ENCODE measurements at regions not wholly inside any gene's neighbourhood (a gene's known extent, or its start where the extent isn't known, plus 50 kb on each side); places are given as distances from the start of the nearest gene placed in this dataset.

DNA sequence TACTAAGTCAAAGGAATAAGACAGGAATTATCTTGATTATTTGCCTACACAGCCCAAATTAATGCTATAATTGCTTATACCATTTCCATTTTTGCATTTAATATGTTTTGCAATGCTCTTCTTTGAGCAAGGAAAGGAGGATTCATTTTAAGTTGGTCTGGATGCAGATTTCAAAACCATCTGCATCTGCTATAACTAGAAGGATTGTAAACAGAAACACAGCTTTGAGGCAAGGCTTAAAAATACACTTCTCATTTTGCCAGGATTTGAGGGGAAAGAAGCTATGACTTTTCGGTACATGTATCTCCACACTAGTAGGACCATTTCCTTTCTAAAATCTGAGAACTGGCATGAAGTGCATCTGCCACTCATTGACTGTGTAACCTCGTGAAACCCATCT is 95.9 kb upstream of the MTNR1B start:
- TF ChIP-seq, protein P1, sequence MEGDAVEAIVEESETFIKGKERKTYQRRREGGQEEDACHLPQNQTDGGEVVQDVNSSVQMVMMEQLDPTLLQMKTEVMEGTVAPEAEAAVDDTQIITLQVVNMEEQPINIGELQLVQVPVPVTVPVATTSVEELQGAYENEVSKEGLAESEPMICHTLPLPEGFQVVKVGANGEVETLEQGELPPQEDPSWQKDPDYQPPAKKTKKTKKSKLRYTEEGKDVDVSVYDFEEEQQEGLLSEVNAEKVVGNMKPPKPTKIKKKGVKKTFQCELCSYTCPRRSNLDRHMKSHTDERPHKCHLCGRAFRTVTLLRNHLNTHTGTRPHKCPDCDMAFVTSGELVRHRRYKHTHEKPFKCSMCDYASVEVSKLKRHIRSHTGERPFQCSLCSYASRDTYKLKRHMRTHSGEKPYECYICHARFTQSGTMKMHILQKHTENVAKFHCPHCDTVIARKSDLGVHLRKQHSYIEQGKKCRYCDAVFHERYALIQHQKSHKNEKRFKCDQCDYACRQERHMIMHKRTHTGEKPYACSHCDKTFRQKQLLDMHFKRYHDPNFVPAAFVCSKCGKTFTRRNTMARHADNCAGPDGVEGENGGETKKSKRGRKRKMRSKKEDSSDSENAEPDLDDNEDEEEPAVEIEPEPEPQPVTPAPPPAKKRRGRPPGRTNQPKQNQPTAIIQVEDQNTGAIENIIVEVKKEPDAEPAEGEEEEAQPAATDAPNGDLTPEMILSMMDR (IDR thresholded peaks at IDR 0.05), result no peak
- TF ChIP-seq POLR2AphosphoS5 (IDR thresholded peaks at IDR 0.05) (no peak), EP300 (IDR thresholded peaks at IDR 0.05) (no peak)

All from upper lobe of left lung (tissue), 4 donors.